HepG2 (cell line): ENCODE measurements at regions not wholly inside any gene's neighbourhood (a gene's known extent, or its start where the extent isn't known, plus 50 kb on each side); places are given as distances from the start of the nearest gene placed in this dataset.

Experiments
- ASH2L ChIP-seq: fragments of 300-600, 200-600 bp; sonication (generic); IDR thresholded peaks from 2 replicates; pipeline ENCODE4 v1.7.0; 2017; ENCODE audit warnings: low read depth, mild to moderate bottlenecking, moderate library complexity, mixed read lengths, low read length; ENCODE audit not compliant: insufficient read length
- MEIS2 ChIP-seq: sonication (generic); formaldehyde crosslinking; IDR thresholded peaks from 2 replicates; pipeline ENCODE4 v1.9.0; 2021; ENCODE audit warnings: mild to moderate bottlenecking, missing genetic modification reagents
- RAD21 ChIP-seq: fragments of 450-650 bp; formaldehyde crosslinking; IDR thresholded peaks from 2 replicates; pipeline ENCODE4 v1.5.0; 2020; ENCODE audit warnings: mild to moderate bottlenecking
- ZBTB8A ChIP-seq: sonication (generic); formaldehyde crosslinking; IDR thresholded peaks from 2 replicates; pipeline ENCODE4 v1.4.0; 2020; ENCODE audit warnings: mild to moderate bottlenecking, low read depth, missing genetic modification reagents, borderline replicate concordance

DNA sequence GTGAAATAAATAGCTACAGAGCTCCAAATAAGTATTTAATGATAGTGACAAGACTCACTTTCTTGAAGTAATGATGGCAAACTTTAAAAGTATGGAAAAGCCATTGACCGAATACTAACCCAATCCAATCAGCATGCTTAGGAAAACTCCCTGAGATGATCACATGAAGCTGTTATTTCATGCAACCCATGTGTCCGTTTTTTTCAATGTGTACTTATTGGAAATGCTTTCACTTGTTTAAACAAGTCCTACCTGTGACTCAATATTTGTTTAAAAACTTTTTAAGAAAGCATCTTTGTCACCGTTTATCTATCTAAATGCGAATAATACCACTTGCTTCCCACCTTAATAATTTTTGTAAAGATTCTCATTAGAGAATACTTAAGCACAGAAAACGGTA, 185.8 kb downstream of the NRIP1 start:
- no peak for TF ChIP-seq MEIS2 (CRISPR knock-in tag)
- no peak for TF ChIP-seq ZBTB8A
- no peak for TF ChIP-seq RAD21 (CRISPR knock-in tag)
- no peak for TF ChIP-seq ASH2L
